Right lobe of liver (tissue), 4 donors: ENCODE measurements at regions not wholly inside any gene's neighbourhood (a gene's known extent, or its start where the extent isn't known, plus 50 kb on each side); places are given as distances from the start of the nearest gene placed in this dataset.

Experiments
- POLR2A ChIP-seq: fragments of 450-650 bp; IDR thresholded peaks from one replicate; pipeline ENCODE4 v1.6.1; 2017; ENCODE audit warnings: antibody characterized with exemption, mild to moderate bottlenecking
- TF ChIP-seq, protein P1 (sequence below), 4 donors: fragments of 200-600 bp in 3 of 4; fragments of 450-650 bp in 1 of 4; IDR thresholded peaks; one replicate each; pipeline versions ENCODE4 v1.5.1 to v1.8.0; 2016 to 2022; ENCODE audit warnings: antibody characterized with exemption in 4 of 4, mild to moderate bottlenecking in 2 of 4
- donor health status: DM: no; HTN: no; CAD: no.
- donor health status: DM: no; HTN: no; CAD: no.
- donor health status: DM: no; HTN: yes; CAD: no.

DNA sequence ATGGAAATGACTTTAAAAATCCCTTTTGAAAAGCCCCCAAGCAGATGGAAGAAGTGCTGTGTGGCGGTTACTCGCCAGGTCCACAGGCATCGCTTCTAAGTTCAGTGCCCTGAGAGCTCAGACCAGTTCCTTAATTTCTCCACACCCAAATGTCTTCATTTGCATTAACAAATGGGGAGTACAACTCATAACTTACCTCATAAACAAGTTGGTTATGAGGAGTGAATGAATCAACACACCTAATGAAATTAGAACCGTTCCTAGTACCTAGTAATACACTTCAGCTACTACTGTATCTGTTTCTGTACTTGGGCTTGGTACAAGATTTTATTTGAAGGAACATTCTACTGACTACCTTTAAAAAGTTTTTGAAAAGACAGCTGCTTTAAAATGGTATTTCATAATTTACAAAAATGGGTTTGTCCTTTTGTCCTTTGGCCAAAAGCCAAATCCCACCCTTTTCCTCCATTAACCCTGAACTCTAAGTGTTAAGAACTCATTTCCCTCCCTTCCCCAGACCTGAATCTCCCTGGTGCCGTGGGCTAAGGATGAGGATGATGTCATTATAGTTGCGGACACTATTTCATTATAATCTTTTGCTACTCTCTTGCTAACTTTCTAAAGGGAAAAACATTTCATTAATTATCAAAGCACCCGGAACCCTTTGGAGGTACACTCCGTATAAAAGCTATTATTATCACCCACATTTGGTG lies 221.5 kb upstream of the CELF2 start:
- TF ChIP-seq, protein P1, sequence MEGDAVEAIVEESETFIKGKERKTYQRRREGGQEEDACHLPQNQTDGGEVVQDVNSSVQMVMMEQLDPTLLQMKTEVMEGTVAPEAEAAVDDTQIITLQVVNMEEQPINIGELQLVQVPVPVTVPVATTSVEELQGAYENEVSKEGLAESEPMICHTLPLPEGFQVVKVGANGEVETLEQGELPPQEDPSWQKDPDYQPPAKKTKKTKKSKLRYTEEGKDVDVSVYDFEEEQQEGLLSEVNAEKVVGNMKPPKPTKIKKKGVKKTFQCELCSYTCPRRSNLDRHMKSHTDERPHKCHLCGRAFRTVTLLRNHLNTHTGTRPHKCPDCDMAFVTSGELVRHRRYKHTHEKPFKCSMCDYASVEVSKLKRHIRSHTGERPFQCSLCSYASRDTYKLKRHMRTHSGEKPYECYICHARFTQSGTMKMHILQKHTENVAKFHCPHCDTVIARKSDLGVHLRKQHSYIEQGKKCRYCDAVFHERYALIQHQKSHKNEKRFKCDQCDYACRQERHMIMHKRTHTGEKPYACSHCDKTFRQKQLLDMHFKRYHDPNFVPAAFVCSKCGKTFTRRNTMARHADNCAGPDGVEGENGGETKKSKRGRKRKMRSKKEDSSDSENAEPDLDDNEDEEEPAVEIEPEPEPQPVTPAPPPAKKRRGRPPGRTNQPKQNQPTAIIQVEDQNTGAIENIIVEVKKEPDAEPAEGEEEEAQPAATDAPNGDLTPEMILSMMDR (IDR thresholded peaks at IDR 0.05): no peak
- TF ChIP-seq POLR2A: no peak
